Loucy (cell line): ENCODE measurements at regions not wholly inside any gene's neighbourhood (a gene's known extent, or its start where the extent isn't known, plus 50 kb on each side); places are given as distances from the start of the nearest gene placed in this dataset.

Source experiments
- H2AFZ ChIP-seq: fragments of 200-600 bp; sonication (generic); 2 replicates; pipeline ENCODE4 v1.6.0; 2016; ENCODE audit warnings: antibody characterized with exemption, mild to moderate bottlenecking, low read length, moderate library complexity
- H3F3A ChIP-seq: fragments of 200-600 bp; 2 replicates; pipeline ENCODE4 v1.6.0; 2016; ENCODE audit warnings: antibody characterized with exemption, low read depth, mild to moderate bottlenecking
- H3K27me3 ChIP-seq: fragments of 200-600 bp; sonication (generic); 2 replicates; pipeline ENCODE4 v1.6.1; 2014; ENCODE audit warnings: low read length, mild to moderate bottlenecking; ENCODE audit not compliant: insufficient read depth, poor library complexity, severe bottlenecking
- H3K36me3 ChIP-seq: fragments of 200-600 bp; sonication (generic); 2 replicates; pipeline ENCODE4 v1.6.1; 2016; ENCODE audit warnings: low read length; ENCODE audit not compliant: insufficient read depth
- H3K4me1 ChIP-seq: fragments of 200-600 bp; sonication (generic); 2 replicates; pipeline ENCODE4 v1.5.1; 2014; ENCODE audit warnings: low read length, mild to moderate bottlenecking; ENCODE audit not compliant: insufficient read depth, poor library complexity, severe bottlenecking
- H3K4me2 ChIP-seq: fragments of 200-600 bp; sonication (generic); 2 replicates; pipeline ENCODE4 v1.6.0; 2014; ENCODE audit warnings: antibody characterized with exemption, low read length, low read depth, mild to moderate bottlenecking; ENCODE audit not compliant: poor library complexity, severe bottlenecking
- H3K4me3 ChIP-seq: fragments of 200-600 bp; sonication (generic); 2 replicates; pipeline ENCODE4 v1.5.1; 2014; ENCODE audit warnings: low read length, mild to moderate bottlenecking, mixed read lengths; ENCODE audit not compliant: poor library complexity, severe bottlenecking
- H3K79me2 ChIP-seq: fragments of 200-600 bp; sonication (generic); 2 replicates; pipeline ENCODE4 v1.6.1; 2014; ENCODE audit warnings: low read length; ENCODE audit not compliant: insufficient read depth
- H3K9ac ChIP-seq: fragments of 200-600 bp; sonication (generic); 2 replicates; pipeline ENCODE4 v1.6.0; 2014; ENCODE audit warnings: mild to moderate bottlenecking, low read depth, low read length, moderate library complexity; ENCODE audit not compliant: poor library complexity, severe bottlenecking
- H3K9me2 ChIP-seq: fragments of 200-600 bp; sonication (generic); replicated peaks from 2 replicates; pipeline ENCODE4 v1.6.1; 2016; ENCODE audit warnings: low read depth, low read length, mixed read lengths
- H3K9me3 ChIP-seq: fragments of 200-600 bp; sonication (generic); 2 replicates; pipeline ENCODE4 v1.6.1; 2014; ENCODE audit warnings: mild to moderate bottlenecking, antibody characterized with exemption, low read length, low read depth; ENCODE audit not compliant: insufficient read depth
- H4K20me1 ChIP-seq: fragments of 200-600 bp; sonication (generic); 2 replicates; pipeline ENCODE4 v1.6.0; 2014; ENCODE audit warnings: antibody characterized with exemption, low read length, mild to moderate bottlenecking; ENCODE audit not compliant: insufficient read depth, poor library complexity, severe bottlenecking
- CTCF ChIP-seq: fragments of 200-600 bp; sonication (generic); conservative IDR thresholded peaks from 2 replicates; pipeline ENCODE4 v1.5.1; 2014; ENCODE audit warnings: mild to moderate bottlenecking, antibody characterized with exemption, low read length
- EZH2phosphoT487 ChIP-seq: fragments of 200-600 bp; IDR thresholded peaks from 2 replicates; pipeline ENCODE4 v1.6.1; 2018; ENCODE audit warnings: antibody characterized with exemption, mild to moderate bottlenecking, moderate library complexity, borderline replicate concordance

GRCh38 chr5:88405783-88406182, 137.1 kb upstream of the TMEM161B start:
- Histone ChIP-seq H3K36me3 (no peaks in the 10 kb centered on the region), H3K4me3 (no peak overlapping the region), H3K9me2 (no peaks in the 10 kb centered on the region), H3F3A (no peaks in the 10 kb centered on the region), H2AFZ (no peak overlapping the region), H4K20me1 (no peaks in the 10 kb centered on the region), H3K79me2 (no peaks in the 10 kb centered on the region), H3K9me3 (no peaks in the 10 kb centered on the region), H3K4me2 (no peak overlapping the region), H3K9ac (no peak overlapping the region), H3K27me3 (no peaks in the 10 kb centered on the region), H3K4me1 (peaks cover 22% of the 10 kb centered on the region)
- TF ChIP-seq CTCF (no peak), EZH2phosphoT487 (no peak)

- no peaks in the 10 kb centered on the region for H3K9me2 ChIP-seq
- H3K79me2 ChIP-seq: no peaks in the 10 kb centered on the region
- H3K9me3 ChIP-seq: no peaks in the 10 kb centered on the region
- no peak overlapping the region for H3K4me3 ChIP-seq
- H3K27me3 ChIP-seq: no peaks in the 10 kb centered on the region
- H4K20me1 ChIP-seq: no peaks in the 10 kb centered on the region
- no peaks in the 10 kb centered on the region for H3F3A ChIP-seq
- H3K9ac ChIP-seq: no peak overlapping the region
- H3K36me3 ChIP-seq: no peaks in the 10 kb centered on the region
- H3K4me1 ChIP-seq: peaks cover 13% of the 10 kb centered on the region
- H2AFZ ChIP-seq: peak overlapping the region; percentile 22; the same call in 1 of the 2 replicates
- no peak for TF ChIP-seq EZH2phosphoT487
- no peak for TF ChIP-seq CTCF
- H3K4me2 ChIP-seq: no peak overlapping the region
These were observed 135.8 kb upstream of the TMEM161B start for GRCh38 chr5:88404405-88404804.

- Histone ChIP-seq H3K9ac (no peak overlapping the region), H3K9me3 (no peaks in the 10 kb centered on the region), H3K9me2 (no peaks in the 10 kb centered on the region), H3K27me3 (no peaks in the 10 kb centered on the region), H3K4me3 (no peak overlapping the region), H3F3A (no peaks in the 10 kb centered on the region), H3K79me2 (no peaks in the 10 kb centered on the region), H3K36me3 (no peaks in the 10 kb centered on the region), H4K20me1 (no peaks in the 10 kb centered on the region), H2AFZ (no peak overlapping the region), H3K4me1 (peaks cover 23% of the 10 kb centered on the region), H3K4me2 (no peak overlapping the region)
- TF ChIP-seq EZH2phosphoT487 (no peak), CTCF (no peak)
These were observed 133.0 kb upstream of the TMEM161B start for GRCh38 chr5:88401686-88402085.
